ENCODE measurements at regions not wholly inside any gene's neighbourhood (a gene's known extent, or its start where the extent isn't known, plus 50 kb on each side); places are given as distances from the start of the nearest gene placed in this dataset.

GRCh38 chr7:25368599-25369201 is 140.4 kb upstream of the NPVF start:
- DNase-seq = no peak

GRCh38 chr7:25369786-25370185 is 141.5 kb upstream of the NPVF start:
- no peak for DNase-seq

- no peak for DNase-seq
Measured at GRCh38 chr7:25371972-25372371, 143.7 kb upstream of the NPVF start.

GRCh38 chr7:25375805-25376600 is 147.7 kb upstream of the NPVF start:
- DNase-seq = no peak

GRCh38 chr7:25379351-25380300 is 151.3 kb upstream of the NPVF start:
- DNase-seq = no peak

GRCh38 chr7:25381818-25382589 is 153.7 kb upstream of the NPVF start:
- no peak for DNase-seq

GRCh38 chr7:25382869-25383268 is 154.6 kb upstream of the NPVF start:
- DNase-seq = no peak

- no peak for DNase-seq
Measured at GRCh38 chr7:25383402-25383801, 155.1 kb upstream of the NPVF start.

GRCh38 chr7:25384788-25385505 is 156.7 kb upstream of the NPVF start:
- no peak for DNase-seq

- DNase-seq = no peak
Measured at GRCh38 chr7:25385506-25386136, 157.3 kb upstream of the NPVF start.

GRCh38 chr7:25386311-25386744 is 158.0 kb upstream of the NPVF start:
- DNase-seq = no peak

GRCh38 chr7:25388681-25389080 is 160.4 kb upstream of the NPVF start:
- no peak for DNase-seq

GRCh38 chr7:25389489-25390106 is 161.3 kb upstream of the NPVF start:
- no peak for DNase-seq

- DNase-seq = peak; percentile 24
Measured at GRCh38 chr7:25391295-25391861, 163.1 kb upstream of the NPVF start.

GRCh38 chr7:25391961-25392587 is 163.8 kb upstream of the NPVF start:
- DNase-seq = no peak

GRCh38 chr7:25392588-25393338 is 164.5 kb upstream of the NPVF start:
- DNase-seq = no peak

- no peak for DNase-seq
Measured at GRCh38 chr7:25395976-25396375, 167.7 kb upstream of the NPVF start.

GRCh38 chr7:25396668-25397067 is 168.4 kb upstream of the NPVF start:
- no peak for DNase-seq

- no peak for DNase-seq
Measured at GRCh38 chr7:25398418-25398817, 170.1 kb upstream of the NPVF start.

All from amniotic stem cell (primary cell).